ENCODE measurements at regions not wholly inside any gene's neighbourhood (a gene's known extent, or its start where the extent isn't known, plus 50 kb on each side); places are given as distances from the start of the nearest gene placed in this dataset.

GRCh38 chr2:116511426-116511825 lies 1303.1 kb upstream of the DDX18 start:
- TF ChIP-seq CTCF (conservative IDR thresholded peaks at IDR 0.05; ENCODE audit: low read depth, low read length) (no peak), EZH2 (IDR thresholded peaks at IDR 0.05; ENCODE audit: low read length, unreplicated experiment) (no peak)

All from PC-3 (cell line).